ELR (cell line): ENCODE measurements at regions not wholly inside any gene's neighbourhood (a gene's known extent, or its start where the extent isn't known, plus 50 kb on each side); places are given as distances from the start of the nearest gene placed in this dataset.
A peak's percentile ranks its signal among the peaks of the same experiment; 100 is the strongest.
"Not testable (repeated sequence)": the region's sequence is repeated elsewhere in the genome, so short reads cannot be mapped to it uniquely, and the experiment has no call there.

ENCODE experiments used
- DNase-seq: peaks from one replicate; pipeline ENCODE4 v3.0.0-alpha.2; 2015; ENCODE audit warnings: low read depth

DNA sequence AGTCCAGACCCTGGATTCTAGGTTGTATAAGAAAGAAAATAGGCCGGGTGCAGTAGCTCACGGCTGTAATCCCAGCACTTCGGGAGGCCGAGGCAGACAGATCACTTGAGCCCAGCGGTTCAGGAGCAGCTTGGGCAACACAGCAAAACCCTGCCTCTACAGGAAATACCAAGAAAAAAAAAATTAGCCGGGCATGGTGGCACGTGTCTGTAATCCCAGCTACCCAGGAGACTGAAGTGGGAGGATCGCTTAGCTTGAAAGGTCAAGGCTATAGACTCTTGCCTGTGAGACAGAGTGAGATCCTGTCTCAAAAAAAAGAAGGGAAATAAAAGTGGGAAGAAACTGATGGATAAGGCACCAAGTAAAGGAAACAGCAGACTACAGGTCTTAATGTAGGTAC, 287.9 kb upstream of the KLF14 start:
- no peak for DNase-seq

DNA sequence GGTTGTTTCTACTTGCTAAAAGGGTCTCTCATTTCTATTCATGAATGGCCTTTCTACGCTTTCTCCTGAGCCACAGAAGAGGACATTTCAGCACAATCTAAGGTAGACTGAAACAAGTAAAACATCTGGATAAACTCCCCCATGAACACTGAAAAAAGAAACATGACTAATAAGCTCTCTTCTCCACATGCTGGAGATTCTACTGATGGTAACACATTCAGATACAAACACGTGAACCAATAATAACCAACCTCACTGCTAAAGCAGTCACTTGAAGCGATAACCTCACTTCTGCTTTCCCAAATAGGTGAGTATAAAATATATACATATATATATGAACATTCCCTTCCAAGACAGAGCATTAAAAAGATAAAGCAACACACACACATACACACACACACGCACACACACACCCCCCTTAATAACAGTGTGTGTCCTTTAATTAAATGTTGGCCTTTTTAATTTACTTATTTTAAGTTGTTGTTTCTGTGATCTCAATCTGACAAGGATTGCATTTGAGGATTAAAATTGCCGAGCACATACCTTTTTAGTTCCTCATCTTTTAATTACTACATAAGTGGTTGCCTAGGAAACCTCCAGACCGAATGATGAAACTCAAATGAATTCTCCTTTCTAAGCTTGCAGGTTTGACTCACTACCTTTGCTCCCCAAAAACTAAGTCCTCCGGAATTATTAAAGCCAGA, 292.4 kb upstream of the KLF14 start:
- peak; percentile 86 for DNase-seq

DNA sequence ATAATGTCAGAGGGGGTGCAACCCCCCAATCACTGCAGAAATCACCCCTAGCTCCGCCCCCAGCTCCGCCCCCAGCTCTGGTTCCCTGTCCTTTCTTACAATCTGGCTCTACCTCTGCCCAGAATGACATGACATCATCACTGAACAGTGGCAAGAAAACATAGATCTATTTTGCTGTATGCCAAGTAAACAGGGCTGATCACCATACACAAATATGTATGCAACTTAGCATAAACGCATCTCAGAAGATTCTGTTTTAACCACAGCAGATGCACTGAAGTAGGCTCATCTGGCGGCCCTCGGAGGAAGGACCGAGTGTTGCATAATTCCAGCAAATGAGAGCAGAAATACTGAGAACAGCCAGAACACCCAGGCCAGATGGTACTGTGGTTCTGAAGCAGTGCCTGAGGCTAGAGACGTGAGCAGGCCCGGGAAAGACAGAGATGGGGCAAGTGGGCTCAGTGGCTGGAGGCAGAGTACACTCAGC, 293.3 kb upstream of the KLF14 start:
- DNase-seq = peak; percentile 93

DNA sequence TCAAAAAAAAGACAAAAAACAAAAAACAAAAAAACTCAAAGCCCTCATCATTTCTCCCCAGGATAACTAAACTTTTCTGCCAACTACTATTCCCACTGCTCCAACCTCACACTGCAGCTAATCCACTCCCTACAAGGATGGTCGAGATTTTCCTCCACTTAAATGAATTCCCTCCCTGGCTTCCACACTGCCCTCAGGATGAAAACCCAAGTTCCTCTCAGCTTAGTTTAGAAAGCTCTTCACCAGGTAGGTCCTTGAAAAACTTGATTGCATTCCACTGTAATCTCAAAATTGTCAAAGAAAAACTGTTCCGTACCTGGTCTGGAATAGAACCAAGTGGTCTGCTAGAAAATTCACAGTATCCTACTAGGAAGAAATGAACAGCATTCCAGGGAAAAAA, 294.3 kb upstream of the KLF14 start:
- no peak for DNase-seq

DNA sequence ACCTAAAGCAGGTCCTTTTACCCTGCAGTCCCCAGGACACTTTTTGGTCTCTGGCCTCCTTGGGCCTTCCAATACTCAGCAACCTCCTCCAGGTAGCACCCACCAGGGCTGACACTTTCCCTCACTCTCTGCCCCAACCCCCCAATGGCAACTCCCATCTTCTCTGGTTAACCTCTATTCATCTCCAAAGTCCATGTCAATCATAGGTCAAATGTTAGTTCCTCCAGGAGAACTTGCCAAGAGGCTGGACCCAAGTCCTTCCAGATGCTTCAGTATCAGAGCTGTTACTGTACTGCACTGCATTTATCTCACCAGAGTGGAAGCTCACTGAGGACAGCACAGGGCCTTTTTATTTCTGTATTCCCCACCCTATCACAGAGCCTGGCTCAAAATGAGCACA, 295.0 kb upstream of the KLF14 start:
- DNase-seq = no peak

DNA sequence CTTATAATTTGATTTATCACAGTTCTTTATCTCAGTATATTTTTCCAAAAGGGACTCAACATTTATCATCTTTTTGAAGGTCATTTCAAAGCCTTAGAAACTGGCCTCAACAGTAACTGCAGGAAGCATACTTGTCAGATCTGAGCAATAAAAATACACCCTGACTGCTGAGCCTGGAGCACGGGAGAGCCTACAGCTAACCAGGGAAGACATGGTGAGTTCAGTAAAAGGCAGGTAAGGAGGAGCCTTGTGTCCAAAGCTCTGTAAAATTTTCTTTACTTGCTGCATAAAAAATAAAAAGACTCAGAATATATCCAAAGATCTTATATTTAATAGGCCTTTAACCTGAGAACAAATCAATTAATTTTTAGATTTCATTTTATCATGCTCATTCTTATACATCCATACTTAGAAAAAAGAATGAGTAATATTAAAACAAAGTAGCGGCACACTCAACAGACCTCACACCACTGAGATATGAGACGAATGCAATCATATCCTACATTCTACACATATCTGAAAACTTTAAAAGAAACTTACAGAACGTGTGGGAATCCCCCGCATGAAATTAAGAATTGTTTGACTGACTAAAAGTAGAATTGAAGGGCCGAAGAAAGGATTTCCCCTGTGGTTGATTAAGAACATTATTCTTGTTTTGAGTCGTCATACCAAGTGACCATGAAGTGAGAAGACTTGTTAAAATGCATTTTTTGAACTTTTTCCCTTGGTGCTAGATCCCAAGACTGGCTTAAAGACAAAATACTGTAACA, 296.4 kb upstream of the MKLN1 start:
- DNase-seq = no peak

DNA sequence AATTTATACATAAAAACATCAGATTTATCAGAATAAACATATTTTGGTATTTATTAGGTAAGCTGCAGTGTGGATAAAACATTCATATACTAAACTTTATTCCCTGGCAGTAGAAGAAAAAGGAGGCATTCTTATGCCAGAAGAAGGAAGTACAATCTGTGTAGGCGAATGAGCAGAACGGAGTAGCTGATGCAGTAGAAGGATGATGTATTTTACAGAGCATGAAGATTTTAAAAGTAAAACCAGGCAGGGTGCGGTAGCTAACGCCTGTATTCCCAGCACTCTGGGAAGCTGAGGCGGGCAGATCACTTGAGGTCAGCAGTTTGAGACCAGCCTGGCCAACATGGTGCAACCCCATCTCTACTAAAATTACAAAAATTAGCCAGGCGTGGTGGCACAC, 294.9 kb upstream of the MKLN1 start:
- DNase-seq = no peak

DNA sequence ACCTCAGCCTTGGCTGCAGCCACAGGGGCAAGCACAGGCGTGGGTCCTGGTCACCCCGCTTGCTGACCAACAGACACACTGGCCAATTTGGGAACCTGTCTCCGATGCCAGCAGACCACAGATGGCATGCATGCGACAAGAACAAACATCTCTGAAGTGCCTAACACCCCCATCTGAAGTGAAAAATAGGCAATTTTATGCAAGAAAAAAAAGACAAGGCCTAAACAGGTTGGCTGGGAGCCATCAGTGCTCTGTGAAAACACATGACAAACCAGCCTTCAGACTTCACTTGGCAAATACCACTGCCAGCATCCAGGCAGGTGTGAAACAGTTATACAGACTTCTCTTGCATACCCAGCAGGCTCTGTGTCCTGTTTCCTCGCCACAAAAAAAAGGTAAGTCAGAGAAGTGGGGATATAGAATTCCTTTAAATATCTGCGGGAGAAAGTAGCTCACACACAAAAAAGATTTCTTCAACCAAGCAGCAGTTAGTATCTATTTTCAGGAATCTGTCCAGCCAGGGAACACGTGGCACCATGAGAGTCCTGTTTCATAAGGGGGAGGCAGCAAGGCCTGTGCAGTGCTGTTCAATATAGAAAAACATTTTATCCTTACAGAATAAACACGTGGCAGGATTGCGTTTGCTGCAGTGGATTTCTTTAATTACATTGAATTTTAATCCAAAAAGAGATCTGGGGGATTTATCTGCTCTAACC, 293.4 kb upstream of the MKLN1 start:
- DNase-seq = no peak

DNA sequence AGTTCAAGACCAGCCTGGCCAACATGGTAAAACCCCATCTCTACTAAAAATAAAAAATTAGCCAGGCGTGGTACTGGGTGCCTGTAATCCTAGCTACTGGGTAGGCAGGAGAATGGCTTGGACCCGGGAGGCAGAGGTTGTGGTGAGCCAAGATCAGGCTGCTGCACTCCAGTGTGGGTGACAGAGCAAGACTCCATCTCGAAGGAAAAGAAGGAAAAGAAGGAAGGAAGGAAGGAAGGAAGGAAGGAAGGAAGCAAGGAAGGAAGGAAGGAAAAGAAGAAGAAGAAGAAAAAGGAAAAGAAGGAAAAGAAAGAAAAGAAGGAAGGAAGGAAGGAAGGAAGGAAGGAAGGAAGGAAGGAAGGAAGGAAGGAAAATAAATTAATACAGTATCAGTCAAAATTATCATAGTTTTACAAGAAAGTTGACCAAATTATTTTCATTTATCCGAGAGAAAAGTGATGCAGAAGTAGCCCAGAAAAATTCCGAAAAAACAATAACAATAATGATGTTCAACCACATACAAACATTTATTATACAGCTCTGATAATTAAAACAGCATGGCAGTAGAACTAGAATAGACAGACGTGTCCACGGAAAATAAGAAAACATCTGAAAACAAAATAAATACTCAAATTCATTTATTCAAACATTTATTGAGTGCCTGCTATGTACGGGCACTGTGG, 292.4 kb upstream of the MKLN1 start:
- DNase-seq = no peak

DNA sequence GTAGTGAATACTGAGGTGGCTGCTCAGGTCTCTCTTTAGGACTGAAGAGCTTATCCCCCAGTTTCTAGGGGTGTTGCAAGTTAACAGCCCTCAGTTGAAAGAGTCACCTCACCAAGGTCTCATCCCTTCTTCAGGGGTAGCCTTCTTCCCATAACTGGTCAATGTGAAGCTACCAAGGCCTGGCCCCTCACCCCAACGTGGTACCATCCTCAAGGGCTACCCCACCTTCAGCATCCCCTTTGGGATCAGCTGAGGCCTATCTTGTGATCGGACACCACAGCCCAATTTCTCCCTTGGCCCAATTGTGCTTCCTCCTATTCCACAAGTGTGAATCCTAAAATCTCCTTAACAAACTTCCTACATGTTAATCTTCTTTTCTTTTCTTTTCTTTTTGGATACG, 289.5 kb upstream of the MKLN1 start:
- no peak for DNase-seq

DNA sequence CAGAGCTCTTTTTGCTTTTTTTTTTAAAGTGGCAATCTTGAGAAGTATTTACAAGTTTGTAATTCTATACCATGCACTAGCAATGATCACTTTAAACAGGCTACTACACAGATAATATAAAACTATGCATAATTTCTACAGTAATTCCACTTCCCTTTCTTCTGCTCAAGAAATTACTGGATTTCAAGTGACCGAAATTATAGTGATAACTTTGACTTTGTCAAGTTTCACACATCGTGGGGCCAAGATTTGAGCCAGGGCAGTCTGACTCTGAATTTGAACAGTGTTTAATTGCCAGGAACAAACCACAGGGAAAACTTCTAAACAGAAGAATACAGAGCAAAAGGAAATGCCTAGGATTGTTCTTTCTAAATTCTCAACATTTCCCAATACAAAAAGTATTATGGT, 288.3 kb upstream of the MKLN1 start:
- no peak for DNase-seq

DNA sequence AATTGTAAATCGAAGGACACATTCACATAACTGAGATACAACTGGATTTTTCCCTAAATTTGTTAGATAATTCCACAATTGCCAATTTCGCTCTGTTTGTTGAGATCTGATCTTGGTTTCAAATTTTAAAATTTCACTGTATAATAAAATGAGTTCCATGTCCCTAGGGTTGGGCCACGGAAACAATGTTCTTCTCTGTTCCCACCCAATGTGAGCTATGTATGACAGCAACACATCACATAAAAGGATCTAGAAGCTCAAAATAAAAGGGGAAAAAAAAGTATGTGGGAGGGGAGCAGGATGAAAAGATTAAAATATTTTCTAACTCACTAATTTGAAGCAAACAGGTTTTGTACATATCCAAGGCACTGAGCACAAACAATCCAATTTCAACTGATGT, 287.8 kb upstream of the MKLN1 start:
- no peak for DNase-seq

DNA sequence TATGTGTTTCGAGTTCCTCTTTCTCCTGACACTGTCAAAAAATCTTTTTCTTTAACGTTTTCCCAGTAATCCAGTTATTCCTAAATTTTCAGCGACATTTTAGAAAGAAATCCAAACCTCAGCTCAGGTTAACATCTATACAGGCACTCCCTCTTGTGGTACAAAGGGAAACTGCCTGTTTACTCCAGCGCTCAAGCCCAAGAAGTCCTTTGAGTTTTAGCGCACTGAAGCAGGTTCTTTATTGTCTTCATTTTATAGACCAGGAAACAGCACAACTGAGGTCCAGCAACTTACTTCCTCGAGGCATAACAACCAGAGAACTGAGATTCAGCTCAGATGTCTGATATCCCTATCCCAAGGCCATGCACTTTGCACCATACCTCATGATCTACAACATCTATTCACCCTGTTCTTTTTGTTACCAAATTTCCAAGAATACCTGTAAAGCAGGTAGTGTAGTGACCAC, 287.2 kb upstream of the MKLN1 start:
- DNase-seq = peak; percentile 79

DNA sequence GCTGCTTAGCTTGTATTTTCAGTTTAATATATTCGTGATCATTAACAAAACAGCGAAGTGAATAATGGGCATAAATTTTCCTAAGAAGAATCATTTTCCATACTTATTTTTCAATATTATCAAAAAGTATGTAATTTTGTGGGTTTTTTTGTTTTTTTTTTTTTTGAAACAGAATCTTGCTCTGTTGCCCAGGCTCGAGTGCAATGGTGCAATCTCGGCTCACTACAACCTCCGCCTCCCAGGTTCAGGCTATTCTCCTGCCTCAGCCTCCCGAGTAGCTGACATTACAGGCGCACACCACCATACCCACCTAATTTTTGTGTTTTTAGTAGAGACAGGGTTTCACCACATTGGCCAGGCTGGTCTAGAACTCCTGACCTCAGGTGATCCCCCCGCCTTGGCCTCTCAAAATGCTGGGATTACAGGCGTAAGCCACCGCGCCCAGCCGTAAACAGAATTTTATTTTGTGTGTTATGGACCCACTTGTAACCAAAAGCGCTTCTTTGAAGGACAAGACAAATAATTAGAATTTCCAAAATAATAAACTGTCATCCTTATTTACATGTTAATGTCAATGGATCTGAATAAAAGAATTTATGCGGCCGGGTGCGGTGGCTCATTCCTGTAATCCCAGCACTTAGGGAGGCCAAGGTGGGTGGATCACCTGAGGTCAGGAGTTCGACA, 286.5 kb upstream of the MKLN1 start:
- DNase-seq = not testable (repeated sequence)

DNA sequence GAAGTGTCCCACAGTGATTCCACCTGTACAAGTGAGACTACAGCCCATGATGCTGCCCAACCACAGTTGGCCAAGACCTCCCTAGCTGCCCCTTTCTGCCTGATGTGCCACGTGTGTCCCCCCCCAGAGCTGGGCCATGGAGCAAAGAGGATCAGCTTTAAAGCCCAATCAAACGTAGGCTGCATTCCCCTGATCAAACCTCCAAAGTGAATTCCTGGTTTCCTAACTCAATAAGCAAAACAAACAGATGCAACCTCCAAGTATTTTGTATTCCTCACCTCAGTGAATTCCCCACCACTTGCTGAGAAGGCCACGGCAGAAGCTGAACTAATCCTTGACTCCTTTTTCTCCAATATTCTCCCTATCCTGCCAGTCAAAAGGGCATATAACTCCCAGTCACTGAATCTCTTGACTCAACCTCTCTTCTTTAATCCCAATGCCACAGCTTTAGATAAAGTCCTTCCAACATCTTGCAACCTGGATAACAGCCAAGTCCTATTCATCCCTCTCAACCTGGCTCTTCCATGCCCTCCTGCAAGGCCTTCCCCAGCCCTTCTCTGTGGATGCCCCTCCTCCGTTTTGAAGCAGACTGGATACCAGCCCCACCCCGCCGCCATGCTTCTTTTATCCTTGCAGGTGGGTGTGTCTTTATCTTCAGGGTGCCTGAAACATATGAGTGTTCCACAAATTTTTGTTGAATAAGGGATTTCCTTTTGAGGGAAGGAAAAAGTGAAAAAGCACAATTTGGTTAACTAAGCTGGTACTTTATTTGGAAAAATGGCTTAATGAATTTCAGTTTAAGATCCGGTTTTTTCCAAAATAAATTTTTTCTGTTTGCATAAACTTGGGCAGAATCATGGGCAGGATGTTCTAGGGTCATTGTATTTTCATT, 285.2 kb upstream of the MKLN1 start:
- no peak for DNase-seq

DNA sequence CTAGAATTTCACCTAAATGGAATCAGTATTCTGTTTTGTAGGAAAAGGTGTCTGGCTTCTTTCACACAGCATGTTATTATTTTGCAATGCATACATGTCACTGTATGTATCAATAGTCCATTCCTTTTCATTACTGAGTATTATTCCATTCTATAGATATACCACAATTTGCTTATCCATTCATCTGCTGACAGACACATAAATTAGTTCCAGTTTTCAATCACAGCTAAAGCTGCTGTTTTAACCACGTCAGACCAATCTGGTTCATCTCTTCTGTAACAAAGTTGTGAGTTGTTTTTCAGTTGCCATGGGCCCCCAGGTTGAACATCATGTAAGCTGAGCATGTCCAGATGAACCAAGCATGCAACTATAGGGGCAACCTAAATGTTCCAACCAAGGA, 282.1 kb upstream of the MKLN1 start:
- no peak for DNase-seq

DNA sequence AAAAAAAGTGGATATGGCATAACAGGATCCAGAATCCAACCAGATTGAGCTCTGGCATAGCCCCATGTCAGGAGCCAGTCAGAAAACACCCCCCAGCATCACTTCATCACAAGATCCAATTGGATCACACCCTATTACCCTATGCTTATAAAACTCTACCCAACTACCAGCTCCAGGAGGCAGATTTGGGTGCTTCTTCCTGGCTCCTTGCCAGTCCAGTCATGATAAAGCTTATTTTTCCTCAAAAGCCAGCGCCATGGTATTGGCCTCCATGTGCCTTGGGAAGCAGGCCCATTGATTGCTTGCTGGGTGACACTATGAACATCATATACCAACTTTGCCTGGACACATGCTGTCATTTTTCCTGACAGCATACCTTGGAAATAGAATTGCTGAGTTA, 281.4 kb upstream of the MKLN1 start:
- DNase-seq = no peak

DNA sequence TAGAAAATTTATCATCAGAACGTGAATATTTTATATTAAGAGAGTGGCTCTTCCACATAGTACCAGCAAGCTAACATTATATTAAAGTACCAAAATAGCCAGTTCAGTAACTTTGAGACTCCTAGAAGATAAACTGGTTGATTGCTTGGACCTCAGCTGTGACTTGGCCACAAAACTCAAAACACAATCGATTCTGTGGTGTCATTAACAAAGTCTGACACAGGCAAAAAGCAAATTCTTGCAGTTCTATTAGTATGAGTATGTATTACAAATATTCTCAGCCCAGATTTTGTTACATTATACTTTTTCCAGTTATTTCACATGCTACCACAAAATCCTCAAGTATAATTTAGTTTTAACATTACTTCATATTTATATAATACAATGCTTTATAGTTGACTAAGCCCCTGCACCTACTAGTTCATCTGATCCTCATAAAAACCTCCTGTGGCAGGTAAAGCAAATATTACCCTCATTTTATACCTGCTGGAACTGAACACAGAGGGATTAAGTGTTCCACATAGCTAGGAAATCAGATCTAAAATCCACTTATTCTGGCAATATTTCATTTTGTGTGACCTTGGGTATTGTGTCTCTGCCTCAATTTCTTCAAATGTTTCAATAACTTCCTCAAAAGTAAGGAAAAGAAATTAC, 279.9 kb upstream of the MKLN1 start:
- DNase-seq = no peak

DNA sequence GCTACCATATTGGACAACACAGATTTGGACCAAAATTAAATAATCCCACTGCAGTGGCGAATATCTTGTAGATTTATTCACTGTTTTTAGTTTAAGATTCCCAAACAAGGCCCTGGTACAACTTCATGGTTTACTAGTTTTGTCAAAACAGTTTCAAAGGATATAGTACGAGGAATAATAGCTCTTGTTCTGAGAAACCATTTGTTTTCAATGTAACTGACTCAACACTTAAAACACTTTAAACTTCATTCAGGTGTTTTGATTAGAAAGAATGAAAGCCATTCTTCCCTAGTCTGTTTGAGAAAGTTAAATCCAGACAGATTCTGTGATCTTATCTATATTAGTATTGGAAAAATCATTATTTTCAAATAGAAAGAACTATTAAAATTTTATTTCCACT, 276.4 kb upstream of the MKLN1 start:
- no peak for DNase-seq

DNA sequence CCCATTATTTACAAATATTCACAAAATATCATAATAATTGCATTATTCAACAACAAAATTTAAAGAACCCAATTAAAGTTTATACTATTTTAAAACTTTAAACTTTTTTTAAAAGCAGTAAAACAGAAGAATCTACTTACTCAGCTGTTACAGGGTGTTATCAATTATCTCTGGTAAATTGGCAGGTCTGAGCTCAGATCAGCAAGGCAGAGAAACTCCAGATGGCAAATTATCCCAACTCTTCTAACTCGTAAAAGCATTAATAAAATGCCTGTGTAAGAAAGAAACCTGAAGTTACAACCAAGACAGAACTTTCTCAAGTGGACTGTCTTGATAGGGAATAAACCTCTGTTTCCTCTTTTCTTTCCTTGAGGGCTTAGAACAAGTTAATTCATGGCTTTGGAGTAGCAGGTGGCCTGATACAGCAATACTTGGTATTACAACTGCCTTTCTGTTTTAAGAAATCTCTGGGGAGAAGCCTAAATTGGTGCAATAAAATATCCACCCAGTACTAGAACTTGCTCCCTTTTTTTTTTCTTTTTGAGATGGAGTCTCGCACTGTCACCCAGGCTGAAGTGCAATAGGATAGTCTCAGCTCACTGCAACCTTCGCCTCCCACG, 275.3 kb upstream of the MKLN1 start:
- no peak for DNase-seq
